Endothelial cell of umbilical vein (primary cell): ENCODE measurements at regions not wholly inside any gene's neighbourhood (a gene's known extent, or its start where the extent isn't known, plus 50 kb on each side); places are given as distances from the start of the nearest gene placed in this dataset.

Experiments
- BruUV-seq: library from RNA; stranded (reverse); fragments of 400-500 nt; replicated peaks from 2 replicates; lab custom pipeline; 2021; lab: Mats Ljungman, UMichigan
- CTCF ChIA-PET: fragments of 300-600, 350-600 bp; sonication (Branson Sonifier 250); formaldehyde crosslinking; loops from one replicate; lab custom pipeline; 2021; ENCODE audit warnings: antibody characterized with exemption, inconsistent platforms; lab: Charles Lee
- POLR2A ChIA-PET: fragments of 300-600, 350-600 bp; sonication (Branson Sonifier 250); formaldehyde crosslinking; loops from one replicate; lab custom pipeline; 2021; ENCODE audit warnings: antibody characterized with exemption, inconsistent platforms; lab: Charles Lee
- DNase-seq: peaks from one replicate; pipeline ENCODE4 v3.0.0-alpha.2; 2011; ENCODE audit warnings: low read depth, low spot score
- FAIRE-seq: peaks from 2 replicates; lab custom pipeline; 2011; peaks lifted over from hg19 to GRCh38; lab: Jason Lieb, UNC
- H2AFZ ChIP-seq: 2 replicates; pipeline ENCODE4 v1.6.0; 2012; ENCODE audit warnings: low read depth, low read length, control low read depth, inconsistent platforms
- H3K27ac ChIP-seq: 2 replicates; pipeline ENCODE4 v1.5.1; 2011; ENCODE audit warnings: low read depth, mild to moderate bottlenecking, control low read depth, low read length, moderate library complexity; ENCODE audit not compliant: insufficient read depth
- H3K27me3 ChIP-seq, 2 experiments: 2 replicates each; pipeline versions ENCODE4 v1.6.0 to v1.6.1; 2011; ENCODE audit warnings: low read length in 2 of 2, mixed read lengths in 1 of 2; ENCODE audit not compliant: control insufficient read depth in 2 of 2, insufficient read depth in 2 of 2
- H3K36me3 ChIP-seq, 2 experiments: 2 replicates in 1 of 2; 3 replicates in 1 of 2; pipeline ENCODE4 v1.5.1; 2011; ENCODE audit warnings: low read length in 2 of 2, mild to moderate bottlenecking in 1 of 2, moderate library complexity in 1 of 2; ENCODE audit not compliant: control insufficient read depth in 2 of 2, insufficient read depth in 2 of 2; ENCODE audit errors: extremely low read depth in 1 of 2
- H3K4me1 ChIP-seq: 3 replicates; pipeline ENCODE4 v1.5.1; 2011; ENCODE audit warnings: mild to moderate bottlenecking, low read length; ENCODE audit not compliant: control insufficient read depth, insufficient read depth; ENCODE audit errors: extremely low read depth
- H3K4me2 ChIP-seq: 2 replicates; pipeline ENCODE4 v1.6.1; 2011; ENCODE audit warnings: low read length, control low read depth, mixed read lengths; ENCODE audit not compliant: insufficient read depth
- H3K4me3 ChIP-seq, 3 experiments: fragments of 200-600 bp in 1 of 3; sonication (generic), shearing (Covaris generic) in 1 of 3; replicated peaks in 1 of 3; 2 replicates each; pipeline ENCODE4 v1.5.1; 2011 to 2016; ENCODE audit warnings: control low read depth in 3 of 3, low read length in 3 of 3, mild to moderate bottlenecking in 2 of 3, inconsistent platforms in 1 of 3, low read depth in 1 of 3, moderate library complexity in 1 of 3; ENCODE audit not compliant: insufficient read depth in 1 of 3
- H3K79me2 ChIP-seq: 2 replicates; pipeline ENCODE4 v1.6.0; 2012; ENCODE audit warnings: low read length, inconsistent platforms; ENCODE audit not compliant: control insufficient read depth, insufficient read depth
- H3K9ac ChIP-seq: replicated peaks from 2 replicates; pipeline ENCODE3; 2011; ENCODE audit warnings: low read length, control low read depth; ENCODE audit not compliant: insufficient read depth; ENCODE audit errors: extremely low read depth
- H3K9me1 ChIP-seq: replicated peaks from 3 replicates; pipeline ENCODE4 v1.6.0; 2011; ENCODE audit warnings: mild to moderate bottlenecking, low read length; ENCODE audit not compliant: control insufficient read depth, insufficient read depth; ENCODE audit errors: extremely low read depth
- H3K9me3 ChIP-seq: replicated peaks from 2 replicates; pipeline ENCODE4 v1.5.1; 2012; ENCODE audit warnings: low read length, inconsistent platforms; ENCODE audit not compliant: control insufficient read depth, insufficient read depth
- H4K20me1 ChIP-seq: replicated peaks from 2 replicates; pipeline ENCODE3; 2011; ENCODE audit warnings: mild to moderate bottlenecking, low read length; ENCODE audit not compliant: control insufficient read depth, insufficient read depth; ENCODE audit errors: extremely low read depth
- GATA2 ChIP-seq: IDR thresholded peaks from 2 replicates; pipeline ENCODE4 v1.7.0; 2011; ENCODE audit warnings: low read depth, mild to moderate bottlenecking, moderate library complexity, mixed read lengths, low read length; ENCODE audit not compliant: insufficient read length, insufficient read depth
- JUN ChIP-seq: IDR thresholded peaks from 2 replicates; pipeline ENCODE4 v1.6.1; 2011; ENCODE audit warnings: borderline replicate concordance, low read depth; ENCODE audit not compliant: insufficient read length, insufficient read depth
- MYC ChIP-seq: IDR thresholded peaks from one replicate; pipeline ENCODE4 v1.6.1; 2011; ENCODE audit warnings: mild to moderate bottlenecking, low read depth, low read length
- POLR2AphosphoS5 ChIP-seq: IDR thresholded peaks from 2 replicates; pipeline ENCODE4 v1.6.1; 2012; ENCODE audit warnings: low read depth, mild to moderate bottlenecking, control low read depth, low read length, moderate library complexity; ENCODE audit not compliant: insufficient read depth
- dilution Hi-C: fragments of 300-500 bp; cut with MboI; formaldehyde crosslinking; loops from one replicate; pipeline ENCODE4 v1.15.0; 2019; ENCODE audit warnings: low sequenced_read_pairs; ENCODE audit not compliant: extremely low pct_ligation_motif_present
- intact Hi-C: fragments of 100-400 bp; cut with micrococcal nuclease; formaldehyde crosslinking; loops from one replicate; pipeline ENCODE4 v1.10.0; 2022
- TF ChIP-seq, protein P1 (sequence below), 2 donors: IDR thresholded peaks; 1 replicate in 1 of 2; 2 replicates in 1 of 2; pipeline ENCODE4 v1.5.1; 2011; ENCODE audit warnings: low read length in 2 of 2, mild to moderate bottlenecking in 2 of 2, moderate library complexity in 2 of 2, control low read depth in 1 of 2, inconsistent platforms in 1 of 2, low read depth in 1 of 2; ENCODE audit not compliant: insufficient read depth in 1 of 2; ENCODE audit errors: extremely low read depth in 1 of 2
- TF ChIP-seq, protein P2 (sequence below): IDR thresholded peaks from 2 replicates; pipeline ENCODE4 v1.6.1; 2011; ENCODE audit not compliant: insufficient read depth, insufficient read length

DNA sequence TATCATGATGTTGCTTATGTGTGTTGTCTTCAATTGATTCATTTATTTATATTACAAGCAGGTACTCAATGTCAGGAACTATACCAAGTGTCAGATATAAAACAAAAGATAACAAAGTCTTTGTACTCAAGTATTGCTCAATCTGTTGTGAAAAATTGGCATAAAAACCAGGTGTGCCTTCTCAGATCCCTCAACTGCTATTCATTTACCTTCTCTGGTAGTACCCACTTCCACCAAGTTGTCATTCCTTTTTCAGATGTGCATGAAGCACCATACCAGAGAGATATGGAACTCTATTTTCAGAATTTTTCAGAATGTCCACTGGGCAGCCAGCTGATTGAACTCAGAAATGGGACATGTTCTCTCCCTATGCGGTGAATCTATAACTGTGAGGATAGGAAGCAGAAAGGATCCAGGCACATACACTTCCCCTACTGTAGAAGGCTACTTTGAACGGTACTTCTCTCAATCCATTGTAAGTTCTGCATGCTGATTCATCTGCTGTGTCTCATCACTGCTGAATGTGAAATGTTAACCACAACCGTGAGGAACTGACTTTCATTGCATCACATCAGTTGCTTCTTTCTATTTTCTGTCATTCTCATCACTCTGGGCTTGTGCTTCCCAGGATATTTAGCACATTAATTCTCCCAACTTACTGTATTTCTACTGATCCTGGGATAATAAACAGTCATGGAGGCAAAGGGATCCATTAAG lies 1621.3 kb downstream of the SUCLG1 start:
- ChIA-PET CTCF (no interaction called here), POLR2A (no interaction called here)
- no peaks in the 10 kb centered on the region for H3K9me1 ChIP-seq
- no peaks in the 10 kb centered on the region for H3K4me1 ChIP-seq
- TF ChIP-seq, protein P1, sequence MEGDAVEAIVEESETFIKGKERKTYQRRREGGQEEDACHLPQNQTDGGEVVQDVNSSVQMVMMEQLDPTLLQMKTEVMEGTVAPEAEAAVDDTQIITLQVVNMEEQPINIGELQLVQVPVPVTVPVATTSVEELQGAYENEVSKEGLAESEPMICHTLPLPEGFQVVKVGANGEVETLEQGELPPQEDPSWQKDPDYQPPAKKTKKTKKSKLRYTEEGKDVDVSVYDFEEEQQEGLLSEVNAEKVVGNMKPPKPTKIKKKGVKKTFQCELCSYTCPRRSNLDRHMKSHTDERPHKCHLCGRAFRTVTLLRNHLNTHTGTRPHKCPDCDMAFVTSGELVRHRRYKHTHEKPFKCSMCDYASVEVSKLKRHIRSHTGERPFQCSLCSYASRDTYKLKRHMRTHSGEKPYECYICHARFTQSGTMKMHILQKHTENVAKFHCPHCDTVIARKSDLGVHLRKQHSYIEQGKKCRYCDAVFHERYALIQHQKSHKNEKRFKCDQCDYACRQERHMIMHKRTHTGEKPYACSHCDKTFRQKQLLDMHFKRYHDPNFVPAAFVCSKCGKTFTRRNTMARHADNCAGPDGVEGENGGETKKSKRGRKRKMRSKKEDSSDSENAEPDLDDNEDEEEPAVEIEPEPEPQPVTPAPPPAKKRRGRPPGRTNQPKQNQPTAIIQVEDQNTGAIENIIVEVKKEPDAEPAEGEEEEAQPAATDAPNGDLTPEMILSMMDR (IDR thresholded peaks at IDR 0.05; ENCODE audit: extremely low read depth in 1 of 2, insufficient read depth in 1 of 2, low read depth in 1 of 2, low read length in 2 of 2) = no peak
- TF ChIP-seq, protein P2, sequence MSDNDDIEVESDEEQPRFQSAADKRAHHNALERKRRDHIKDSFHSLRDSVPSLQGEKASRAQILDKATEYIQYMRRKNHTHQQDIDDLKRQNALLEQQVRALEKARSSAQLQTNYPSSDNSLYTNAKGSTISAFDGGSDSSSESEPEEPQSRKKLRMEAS = no peak
- TF ChIP-seq POLR2AphosphoS5 (no peak), GATA2 (no peak), MYC (no peak), JUN (no peak)
- no peaks in the 10 kb centered on the region for H3K9me3 ChIP-seq
- H3K27me3 ChIP-seq = no peaks in the 10 kb centered on the region
- DNase-seq (no peak), FAIRE-seq (no peak)
- no peak overlapping the region for H3K4me3 ChIP-seq
- no peak overlapping the region for H3K4me2 ChIP-seq
- no TSS peak for BruUV-seq
- H4K20me1 ChIP-seq = no peaks in the 10 kb centered on the region
- H2AFZ ChIP-seq = no peak overlapping the region
- H3K79me2 ChIP-seq = no peaks in the 10 kb centered on the region
- intact Hi-C loops = no loop called here
- no peaks in the 10 kb centered on the region for H3K36me3 ChIP-seq
- H3K27ac ChIP-seq = no peak overlapping the region
- no peak overlapping the region for H3K9ac ChIP-seq
- dilution Hi-C loops = no loop called here
